ENCODE measurements at regions not wholly inside any gene's neighbourhood (a gene's known extent, or its start where the extent isn't known, plus 50 kb on each side); places are given as distances from the start of the nearest gene placed in this dataset.

GRCh38 chr7:86155623-86156022, 488.1 kb upstream of the GRM3 start:
- H3K36me3 ChIP-seq = no peaks in the 10 kb centered on the region
- no peaks in the 10 kb centered on the region for H3K4me1 ChIP-seq
- H3K9me3 ChIP-seq = no peaks in the 10 kb centered on the region
- no peak overlapping the region for H3K27ac ChIP-seq
- no peak for TF ChIP-seq CTCF (IDR thresholded peaks at IDR 0.05)
- H3K4me3 ChIP-seq = no peak overlapping the region
- DNase-seq (ENCODE audit: low spot score) = no peak
- no peaks in the 10 kb centered on the region for H3K27me3 ChIP-seq

- Histone ChIP-seq H3K27ac (no peak overlapping the region), H3K4me3 (no peak overlapping the region), H3K9me3 (no peaks in the 10 kb centered on the region), H3K27me3 (no peaks in the 10 kb centered on the region), H3K36me3 (no peaks in the 10 kb centered on the region), H3K4me1 (no peaks in the 10 kb centered on the region)
- TF ChIP-seq CTCF (IDR thresholded peaks at IDR 0.05) = no peak
- no peak for DNase-seq (ENCODE audit: low spot score)
Observed at GRCh38 chr7:86152926-86153325, 490.8 kb upstream of the GRM3 start.

GRCh38 chr7:86149024-86149665, 494.6 kb upstream of the GRM3 start:
- no peaks in the 10 kb centered on the region for H3K36me3 ChIP-seq
- DNase-seq (ENCODE audit: low spot score) = no peak
- H3K27ac ChIP-seq = no peak overlapping the region
- no peaks in the 10 kb centered on the region for H3K27me3 ChIP-seq
- H3K4me3 ChIP-seq = no peak overlapping the region
- H3K4me1 ChIP-seq = no peaks in the 10 kb centered on the region
- no peak for TF ChIP-seq CTCF (IDR thresholded peaks at IDR 0.05)
- H3K9me3 ChIP-seq = no peaks in the 10 kb centered on the region

- DNase-seq (ENCODE audit: low spot score) = no peak
- Histone ChIP-seq H3K9me3 (no peaks in the 10 kb centered on the region), H3K27me3 (no peaks in the 10 kb centered on the region), H3K4me1 (no peaks in the 10 kb centered on the region), H3K36me3 (no peaks in the 10 kb centered on the region), H3K27ac (no peak overlapping the region), H3K4me3 (no peak overlapping the region)
- no peak for TF ChIP-seq CTCF (IDR thresholded peaks at IDR 0.05)
Observed at GRCh38 chr7:86148501-86148900, 495.2 kb upstream of the GRM3 start.

- no peak for DNase-seq (ENCODE audit: low spot score)
- no peak overlapping the region for H3K27ac ChIP-seq
- no peaks in the 10 kb centered on the region for H3K36me3 ChIP-seq
- no peaks in the 10 kb centered on the region for H3K4me1 ChIP-seq
- H3K27me3 ChIP-seq = no peaks in the 10 kb centered on the region
- no peak overlapping the region for H3K4me3 ChIP-seq
- no peaks in the 10 kb centered on the region for H3K9me3 ChIP-seq
- no peak for TF ChIP-seq CTCF (IDR thresholded peaks at IDR 0.05)
Observed at GRCh38 chr7:86137343-86137742, 506.4 kb upstream of the GRM3 start.

- H3K9me3 ChIP-seq = no peaks in the 10 kb centered on the region
- no peak for TF ChIP-seq CTCF (IDR thresholded peaks at IDR 0.05)
Observed at GRCh38 chr7:86130268-86130667, 513.4 kb upstream of the GRM3 start.

More at GRCh38 chr7:86130268-86130667, 513.4 kb upstream of the GRM3 start:
- H3K36me3 ChIP-seq = no peaks in the 10 kb centered on the region
- no peak overlapping the region for H3K27ac ChIP-seq
- no peak overlapping the region for H3K4me3 ChIP-seq
- H3K27me3 ChIP-seq = no peaks in the 10 kb centered on the region
- no peak for DNase-seq (ENCODE audit: low spot score)
- H3K4me1 ChIP-seq = no peaks in the 10 kb centered on the region
